ENCODE measurements at regions not wholly inside any gene's neighbourhood (a gene's known extent, or its start where the extent isn't known, plus 50 kb on each side); places are given as distances from the start of the nearest gene placed in this dataset.
"Not testable (repeated sequence)": the region's sequence is repeated elsewhere in the genome, so short reads cannot be mapped to it uniquely, and the experiment has no call there.

DNA sequence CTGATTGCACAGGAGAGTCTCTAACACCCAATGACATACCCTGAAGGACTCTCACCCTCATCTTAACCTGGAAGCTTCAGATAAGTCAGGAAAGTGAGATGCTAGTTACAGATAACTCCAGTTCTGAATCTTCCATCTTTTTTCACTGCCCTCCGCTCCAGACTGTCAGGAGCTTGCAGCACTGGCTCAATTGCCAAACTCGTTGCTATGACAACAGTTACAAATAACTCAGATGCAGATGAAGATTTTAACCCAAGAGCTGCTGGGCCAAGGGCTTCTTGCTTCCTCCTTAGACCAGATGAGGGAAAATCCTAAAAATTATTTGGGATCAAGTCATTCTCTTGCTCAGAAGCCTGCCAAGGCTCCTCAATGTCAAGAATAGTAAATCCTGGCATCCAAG is 109.1 kb upstream of the HUWE1 start:
- H3K27ac Mint-ChIP-seq (ENCODE audit: unreplicated experiment): no peak overlapping the region
- H3K36me3 Mint-ChIP-seq (ENCODE audit: unreplicated experiment): no peaks in the 10 kb centered on the region
- no peaks in the 10 kb centered on the region for H3K27me3 Mint-ChIP-seq (ENCODE audit: unreplicated experiment)
- TF ChIP-seq, protein P1, sequence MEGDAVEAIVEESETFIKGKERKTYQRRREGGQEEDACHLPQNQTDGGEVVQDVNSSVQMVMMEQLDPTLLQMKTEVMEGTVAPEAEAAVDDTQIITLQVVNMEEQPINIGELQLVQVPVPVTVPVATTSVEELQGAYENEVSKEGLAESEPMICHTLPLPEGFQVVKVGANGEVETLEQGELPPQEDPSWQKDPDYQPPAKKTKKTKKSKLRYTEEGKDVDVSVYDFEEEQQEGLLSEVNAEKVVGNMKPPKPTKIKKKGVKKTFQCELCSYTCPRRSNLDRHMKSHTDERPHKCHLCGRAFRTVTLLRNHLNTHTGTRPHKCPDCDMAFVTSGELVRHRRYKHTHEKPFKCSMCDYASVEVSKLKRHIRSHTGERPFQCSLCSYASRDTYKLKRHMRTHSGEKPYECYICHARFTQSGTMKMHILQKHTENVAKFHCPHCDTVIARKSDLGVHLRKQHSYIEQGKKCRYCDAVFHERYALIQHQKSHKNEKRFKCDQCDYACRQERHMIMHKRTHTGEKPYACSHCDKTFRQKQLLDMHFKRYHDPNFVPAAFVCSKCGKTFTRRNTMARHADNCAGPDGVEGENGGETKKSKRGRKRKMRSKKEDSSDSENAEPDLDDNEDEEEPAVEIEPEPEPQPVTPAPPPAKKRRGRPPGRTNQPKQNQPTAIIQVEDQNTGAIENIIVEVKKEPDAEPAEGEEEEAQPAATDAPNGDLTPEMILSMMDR (IDR thresholded peaks at IDR 0.05; ENCODE audit: partially characterized antibody, unreplicated experiment): no peak
- no peak overlapping the region for H3K4me3 Mint-ChIP-seq (ENCODE audit: unreplicated experiment)
- H3K4me1 Mint-ChIP-seq (ENCODE audit: low read depth, unreplicated experiment): no peaks in the 10 kb centered on the region
- DNase-seq: no peak
- no peaks in the 10 kb centered on the region for H3K9me3 Mint-ChIP-seq (ENCODE audit: unreplicated experiment)

- Mint-ChIP-seq H3K4me1 (ENCODE audit: low read depth, unreplicated experiment) (no peaks in the 10 kb centered on the region), H3K4me3 (ENCODE audit: unreplicated experiment) (no peak overlapping the region), H3K36me3 (ENCODE audit: unreplicated experiment) (no peaks in the 10 kb centered on the region), H3K27ac (ENCODE audit: unreplicated experiment) (no peak overlapping the region), H3K9me3 (ENCODE audit: unreplicated experiment) (no peaks in the 10 kb centered on the region), H3K27me3 (ENCODE audit: unreplicated experiment) (no peaks in the 10 kb centered on the region)
- TF ChIP-seq, protein P1 (IDR thresholded peaks at IDR 0.05; ENCODE audit: partially characterized antibody, unreplicated experiment): no peak
- DNase-seq: no peak
Observed at GRCh38 chrX:53794181-53794580, 107.7 kb upstream of the HUWE1 start.

- no peaks in the 10 kb centered on the region for H3K27me3 Mint-ChIP-seq (ENCODE audit: unreplicated experiment)
- peaks cover 10% of the 10 kb centered on the region for H3K36me3 Mint-ChIP-seq (ENCODE audit: unreplicated experiment)
- H3K4me1 Mint-ChIP-seq (ENCODE audit: low read depth, unreplicated experiment): no peaks in the 10 kb centered on the region
- no peak overlapping the region for H3K4me3 Mint-ChIP-seq (ENCODE audit: unreplicated experiment)
- H3K9me3 Mint-ChIP-seq (ENCODE audit: unreplicated experiment): no peaks in the 10 kb centered on the region
- TF ChIP-seq, protein P1 (IDR thresholded peaks at IDR 0.05; ENCODE audit: partially characterized antibody, unreplicated experiment): no peak
- H3K27ac Mint-ChIP-seq (ENCODE audit: unreplicated experiment): no peak overlapping the region
- DNase-seq: no peak
Observed at GRCh38 chrX:53768865-53769264, 82.3 kb upstream of the HUWE1 start.

DNA sequence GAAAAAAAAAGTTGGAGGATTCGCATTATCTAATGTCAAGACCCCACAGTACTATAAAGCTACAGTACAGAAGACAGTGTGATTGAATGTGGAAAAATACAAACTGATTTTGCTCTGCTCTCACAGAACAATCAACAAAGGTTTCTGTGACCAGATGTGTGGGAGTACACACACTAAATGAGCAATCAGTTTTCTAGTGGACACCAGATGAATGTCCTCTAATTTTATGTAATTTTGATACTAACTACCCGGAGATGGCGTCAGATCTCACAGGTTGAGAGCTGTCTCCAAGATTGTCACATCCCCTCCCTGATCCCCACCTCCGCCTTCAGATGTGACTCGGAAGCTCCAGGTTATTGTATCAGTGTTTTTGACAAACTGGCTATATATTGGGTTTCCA is 81.9 kb upstream of the HUWE1 start:
- Mint-ChIP-seq H3K36me3 (ENCODE audit: unreplicated experiment) (peaks cover 10% of the 10 kb centered on the region), H3K9me3 (ENCODE audit: unreplicated experiment) (no peaks in the 10 kb centered on the region), H3K4me3 (ENCODE audit: unreplicated experiment) (no peak overlapping the region), H3K27me3 (ENCODE audit: unreplicated experiment) (no peaks in the 10 kb centered on the region), H3K27ac (ENCODE audit: unreplicated experiment) (no peak overlapping the region), H3K4me1 (ENCODE audit: low read depth, unreplicated experiment) (no peaks in the 10 kb centered on the region)
- TF ChIP-seq, protein P1 (IDR thresholded peaks at IDR 0.05; ENCODE audit: partially characterized antibody, unreplicated experiment): no peak
- no peak for DNase-seq

- Mint-ChIP-seq H3K4me3 (ENCODE audit: unreplicated experiment) (no peak overlapping the region), H3K27me3 (ENCODE audit: unreplicated experiment) (no peaks in the 10 kb centered on the region), H3K9me3 (ENCODE audit: unreplicated experiment) (no peaks in the 10 kb centered on the region), H3K27ac (ENCODE audit: unreplicated experiment) (no peak overlapping the region), H3K36me3 (ENCODE audit: unreplicated experiment) (peaks cover 7% of the 10 kb centered on the region), H3K4me1 (ENCODE audit: low read depth, unreplicated experiment) (no peaks in the 10 kb centered on the region)
- TF ChIP-seq, protein P1 (IDR thresholded peaks at IDR 0.05; ENCODE audit: partially characterized antibody, unreplicated experiment): no peak
- no peak for DNase-seq
Observed at GRCh38 chrX:53767544-53767943, 81.0 kb upstream of the HUWE1 start.

GRCh38 chrX:53757181-53757580 is 70.7 kb upstream of the HUWE1 start:
- not testable (repeated sequence) for DNase-seq; H3K27me3 Mint-ChIP-seq (ENCODE audit: unreplicated experiment); H3K36me3 Mint-ChIP-seq (ENCODE audit: unreplicated experiment); H3K4me1 Mint-ChIP-seq (ENCODE audit: low read depth, unreplicated experiment); H3K9me3 Mint-ChIP-seq (ENCODE audit: unreplicated experiment); H3K27ac Mint-ChIP-seq (ENCODE audit: unreplicated experiment); H3K4me3 Mint-ChIP-seq (ENCODE audit: unreplicated experiment)
